Activated CD4-positive, CD25-positive, alpha-beta regulatory T cell (primary cell): ENCODE measurements at regions not wholly inside any gene's neighbourhood (a gene's known extent, or its start where the extent isn't known, plus 50 kb on each side); places are given as distances from the start of the nearest gene placed in this dataset.
"Not testable (repeated sequence)": the region's sequence is repeated elsewhere in the genome, so short reads cannot be mapped to it uniquely, and the experiment has no call there.

Source experiments
- DNase-seq, 4 experiments: peaks; one replicate each; lab custom pipeline; 2025; lab: John Stamatoyannopoulos, UW

DNA sequence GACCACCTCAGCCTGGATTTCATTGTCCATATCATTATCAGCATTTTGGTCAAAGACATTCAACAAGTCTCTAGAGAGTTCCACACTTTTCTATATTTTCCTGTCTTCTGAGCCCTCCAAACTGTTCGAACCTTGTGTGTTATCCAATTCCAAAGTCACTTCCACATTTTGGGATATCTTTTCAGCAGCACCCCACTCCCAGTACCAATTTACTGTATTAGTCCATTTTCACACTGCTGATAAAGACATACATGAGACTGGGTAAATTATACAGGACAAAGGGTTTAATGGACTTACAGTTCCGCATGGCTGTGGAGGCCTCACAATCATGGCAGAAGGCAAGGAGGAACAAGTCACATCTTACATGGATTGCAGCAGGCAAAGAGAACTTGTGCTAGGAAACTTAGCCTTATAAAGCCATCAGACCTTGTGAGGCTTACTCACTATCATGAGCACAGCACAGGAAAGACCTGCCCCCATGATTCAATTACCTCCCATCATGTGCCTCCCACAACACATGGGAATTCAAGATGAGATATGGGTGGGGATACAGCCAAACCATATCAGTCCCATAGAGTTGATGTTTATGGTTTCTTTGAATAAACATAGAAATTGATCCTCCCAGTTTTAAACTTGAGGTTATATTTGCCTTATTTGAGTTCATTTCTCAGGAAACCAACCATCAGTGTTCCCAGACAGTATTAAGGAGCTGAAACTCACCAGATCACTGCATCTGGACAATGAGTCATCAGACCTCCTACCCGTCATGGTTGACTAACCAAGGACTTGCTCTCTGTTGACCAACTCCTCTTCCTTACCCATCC is 322.7 kb upstream of the DUSP10 start:
- no peak for DNase-seq

DNA sequence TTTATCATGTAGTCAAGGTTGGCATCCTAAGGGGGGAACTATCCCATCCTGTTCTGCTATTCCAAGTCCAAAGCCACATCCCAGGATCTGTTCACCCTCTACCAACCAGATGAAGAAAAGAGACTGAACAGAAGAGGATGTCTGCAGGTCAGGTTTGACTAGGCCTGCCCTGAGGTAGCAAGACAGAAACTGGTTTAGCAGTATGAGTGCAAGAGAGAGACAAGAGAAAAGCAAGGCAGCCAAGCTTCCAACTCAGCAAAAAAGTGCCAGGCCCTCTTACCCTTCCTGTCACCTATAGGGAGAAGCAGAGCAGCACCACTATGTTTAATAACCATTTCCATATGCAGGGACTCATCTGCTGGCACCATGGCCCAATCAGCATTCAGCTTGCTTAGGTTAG is 320.8 kb upstream of the DUSP10 start:
- no peak for DNase-seq

DNA sequence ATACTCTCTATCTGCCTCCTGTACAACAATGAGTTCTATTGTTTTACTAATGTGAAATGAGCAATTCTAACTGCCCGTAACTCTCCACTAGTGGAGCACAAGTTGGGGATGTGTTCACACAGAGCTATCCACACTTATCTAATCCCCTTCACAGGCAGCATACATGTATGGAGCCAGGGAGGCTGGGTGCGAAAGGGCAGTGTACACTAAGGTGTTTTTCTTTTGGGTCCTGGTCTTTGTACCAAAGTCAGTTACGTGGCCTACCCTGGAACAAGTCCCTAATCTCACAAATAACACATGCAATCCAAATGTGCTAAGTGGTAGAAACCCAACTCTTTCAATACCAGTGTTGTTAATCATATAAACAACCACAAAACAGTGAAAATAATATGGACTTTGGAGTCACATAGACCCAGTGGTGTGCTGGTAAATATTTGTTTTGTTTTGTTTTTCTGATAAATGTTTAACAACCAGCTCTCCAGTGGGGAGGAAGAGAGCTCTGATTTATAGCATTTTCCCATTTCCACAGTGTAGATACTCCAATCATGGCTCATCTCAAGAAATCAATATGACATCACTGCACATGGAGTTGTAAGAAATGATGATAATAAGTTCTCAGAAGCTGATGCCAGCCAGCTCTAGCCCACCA is 319.9 kb upstream of the DUSP10 start:
- no peak for DNase-seq

DNA sequence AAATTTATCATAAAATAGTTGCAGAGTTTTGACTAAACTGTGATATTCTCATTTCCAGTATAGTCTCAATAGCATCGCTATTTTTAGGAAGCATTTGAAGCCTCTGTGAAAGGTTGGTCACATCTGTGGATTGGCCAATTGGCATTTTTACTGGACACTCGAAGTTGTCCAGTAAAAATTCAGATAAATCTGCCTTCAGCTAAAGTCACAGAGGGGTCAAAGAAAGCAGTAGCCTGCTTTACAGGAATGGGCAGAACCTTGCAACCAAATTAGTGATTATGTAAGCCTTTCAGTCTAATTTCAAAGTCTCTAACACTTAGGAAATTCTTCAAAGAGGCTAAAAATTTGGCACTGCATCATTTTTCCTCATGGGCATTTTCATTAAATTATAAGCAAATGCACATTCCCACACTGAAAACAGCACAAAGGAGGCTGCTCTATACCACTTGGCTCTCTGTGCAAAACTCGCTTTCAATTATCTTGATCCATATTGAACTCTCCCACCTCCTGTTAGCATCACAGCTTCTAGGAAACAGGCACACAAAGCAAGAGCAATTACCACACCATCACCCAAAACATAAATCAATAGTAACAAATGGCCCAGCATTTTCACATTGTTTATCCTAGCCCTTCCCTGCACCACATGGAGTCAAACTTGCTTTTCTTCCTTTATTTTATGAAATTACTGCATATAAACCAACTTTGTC is 318.5 kb upstream of the DUSP10 start:
- DNase-seq: no peak

DNA sequence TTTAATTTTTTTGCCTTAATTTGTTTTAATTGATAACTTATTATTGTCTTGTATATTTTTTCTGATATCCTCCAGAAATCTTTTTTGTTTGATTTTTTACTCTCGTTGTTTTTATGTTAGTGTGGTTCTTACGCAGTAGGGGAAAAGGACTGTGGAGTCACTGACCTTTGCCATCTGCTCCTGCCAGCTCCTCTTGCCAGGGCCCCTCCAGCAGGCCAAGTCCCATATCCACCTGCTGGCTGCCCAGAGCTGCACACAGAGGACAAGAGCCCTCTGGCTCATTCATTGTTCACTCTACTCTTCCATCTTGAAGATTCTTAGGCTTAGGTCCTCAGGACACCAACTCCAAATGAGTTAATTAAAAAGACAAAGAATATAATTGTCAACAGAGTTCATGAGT is 316.4 kb upstream of the DUSP10 start:
- DNase-seq: no peak

DNA sequence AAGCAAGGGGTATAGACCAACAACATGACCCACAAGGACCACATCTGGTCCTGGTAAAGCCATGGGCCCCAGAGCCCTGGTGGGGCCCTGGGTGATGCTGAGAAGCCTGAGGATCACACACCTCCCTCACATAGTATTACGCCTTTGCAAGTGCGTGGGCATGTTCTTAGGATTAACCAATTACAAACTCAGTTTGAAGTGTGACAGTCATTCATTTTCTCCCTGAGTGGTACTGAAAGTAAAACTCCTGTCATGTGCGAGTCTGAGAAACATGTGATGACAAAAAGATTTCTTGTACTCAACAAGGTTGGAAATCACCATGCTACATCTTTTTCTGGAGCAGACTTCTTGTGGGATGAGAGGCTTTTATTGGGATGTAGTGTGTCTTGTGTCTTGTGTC is 315.3 kb upstream of the DUSP10 start:
- DNase-seq: no peak

DNA sequence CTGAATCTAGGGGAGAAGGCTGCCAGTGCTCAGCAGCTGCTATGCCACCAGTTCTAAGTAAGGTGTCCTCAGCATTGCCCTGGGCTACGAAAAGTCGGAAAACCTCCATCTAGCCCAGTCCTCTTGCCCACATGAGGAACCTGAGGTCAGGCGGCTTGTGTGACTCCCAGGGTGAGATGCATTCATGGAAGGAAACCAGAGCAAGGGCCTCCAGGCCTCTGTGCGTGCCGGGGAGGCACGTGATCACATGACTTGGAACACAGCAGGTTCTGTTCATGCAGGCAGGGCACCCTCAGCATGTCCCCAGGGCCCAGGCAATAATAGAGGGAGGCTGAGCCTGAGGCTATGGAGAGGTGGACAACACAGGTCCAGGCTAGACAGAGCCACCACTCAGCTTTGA is 312.5 kb upstream of the DUSP10 start:
- DNase-seq: no peak

DNA sequence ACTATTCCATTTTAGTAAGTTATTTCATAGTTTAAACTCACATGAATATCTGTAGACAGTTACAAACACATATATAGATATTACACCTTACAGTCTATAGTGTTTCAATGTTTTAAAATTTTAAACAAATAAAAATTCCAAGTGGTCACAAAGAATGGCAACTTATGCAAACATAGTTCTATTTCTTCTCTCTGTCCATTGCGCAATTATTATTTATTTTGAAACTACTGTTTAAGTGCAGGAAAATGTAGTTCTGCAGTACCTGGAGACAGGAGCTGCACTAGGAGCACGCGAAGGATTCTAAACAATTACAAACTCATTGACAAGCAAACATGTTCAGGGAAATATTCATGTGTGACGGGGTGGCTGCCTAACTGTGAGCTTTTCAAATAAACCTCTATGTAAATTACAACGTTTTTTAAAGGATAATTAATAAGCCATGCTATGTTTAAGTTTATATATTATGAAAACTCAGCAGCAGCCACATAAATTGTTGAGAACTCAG is 312.0 kb upstream of the DUSP10 start:
- no peak for DNase-seq

DNA sequence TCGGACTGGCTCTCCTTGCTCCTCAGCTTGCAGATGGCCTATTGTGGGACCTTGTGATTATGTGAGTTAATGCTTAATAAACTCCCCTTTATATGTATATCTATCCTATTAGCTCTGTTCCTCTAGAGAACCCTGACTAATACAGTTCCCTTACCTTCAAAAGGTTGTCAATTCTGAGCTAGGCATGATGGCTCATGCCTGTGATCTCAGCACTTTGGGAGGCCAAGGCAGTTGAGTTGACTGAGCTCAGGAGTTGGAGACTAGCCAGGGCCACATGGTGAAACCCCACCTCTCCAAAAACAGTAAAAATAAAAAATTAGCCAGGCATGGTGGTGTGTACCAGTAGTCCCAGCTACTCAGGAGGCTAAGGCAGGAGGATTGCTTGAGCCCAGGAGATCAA is 309.4 kb upstream of the DUSP10 start:
- DNase-seq: not testable (repeated sequence)

DNA sequence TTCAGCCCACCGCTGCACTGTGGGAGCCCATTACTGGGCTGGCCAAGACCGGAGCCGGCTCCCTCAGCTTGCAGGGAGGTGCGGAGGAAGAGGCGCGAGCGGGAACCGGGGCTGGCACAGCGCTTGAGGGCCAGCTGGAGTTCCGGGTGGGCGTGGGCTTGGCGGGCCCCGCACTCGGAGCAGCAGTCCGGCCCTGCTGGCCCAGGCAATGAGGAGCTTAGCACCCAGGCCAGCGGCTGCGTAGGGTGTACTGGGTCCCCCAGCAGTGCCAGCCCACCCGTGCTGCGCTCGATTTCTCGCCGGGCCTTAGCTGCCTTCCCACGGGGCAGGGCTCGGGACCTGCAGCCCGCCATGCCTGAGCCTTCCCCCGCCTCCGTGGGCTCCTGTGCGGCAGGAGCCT is 307.8 kb upstream of the DUSP10 start:
- DNase-seq: not testable (repeated sequence)

DNA sequence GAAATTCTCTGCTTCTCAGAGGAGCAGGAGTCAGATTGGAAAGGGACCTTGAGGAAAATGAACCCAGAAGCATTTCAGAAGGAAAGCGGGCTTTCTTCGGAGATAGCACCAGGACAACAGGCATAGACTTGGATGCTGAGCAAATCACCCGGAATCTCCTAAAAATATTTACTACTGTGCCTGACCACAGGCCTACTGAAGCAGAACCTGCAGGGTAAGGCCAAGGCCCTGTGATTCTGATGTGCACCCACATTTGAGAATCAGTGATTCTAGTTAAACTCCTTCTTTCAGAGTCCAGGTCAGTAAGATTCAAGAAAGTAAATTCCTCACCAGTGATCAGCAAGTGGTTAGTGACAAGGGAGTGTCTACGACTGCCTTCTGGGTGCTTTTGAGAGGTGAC is 307.3 kb upstream of the DUSP10 start:
- no peak for DNase-seq

DNA sequence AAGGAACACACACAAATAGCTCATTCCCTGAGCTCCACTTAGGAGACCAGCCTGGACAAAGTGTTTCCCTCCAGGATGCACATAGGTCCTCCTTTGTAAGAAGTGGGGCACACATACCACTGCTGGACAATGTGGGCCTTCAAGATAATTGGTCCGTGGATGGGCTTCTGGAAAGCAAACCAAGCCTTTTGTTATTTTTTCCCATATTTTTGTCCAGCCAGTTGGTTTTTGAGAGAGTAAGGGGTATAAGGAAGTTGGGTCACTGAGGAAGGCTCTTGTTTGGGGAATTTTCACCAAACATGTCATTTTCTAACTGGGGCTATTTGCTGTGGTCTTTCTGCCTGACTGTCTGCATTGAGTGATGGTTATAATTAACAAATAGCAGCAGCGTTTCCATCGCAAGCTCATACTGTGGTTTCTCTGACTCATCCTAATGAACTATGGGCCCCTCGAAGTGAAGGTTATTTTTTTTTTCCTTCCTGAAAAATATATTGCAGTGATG is 306.3 kb upstream of the DUSP10 start:
- no peak for DNase-seq

DNA sequence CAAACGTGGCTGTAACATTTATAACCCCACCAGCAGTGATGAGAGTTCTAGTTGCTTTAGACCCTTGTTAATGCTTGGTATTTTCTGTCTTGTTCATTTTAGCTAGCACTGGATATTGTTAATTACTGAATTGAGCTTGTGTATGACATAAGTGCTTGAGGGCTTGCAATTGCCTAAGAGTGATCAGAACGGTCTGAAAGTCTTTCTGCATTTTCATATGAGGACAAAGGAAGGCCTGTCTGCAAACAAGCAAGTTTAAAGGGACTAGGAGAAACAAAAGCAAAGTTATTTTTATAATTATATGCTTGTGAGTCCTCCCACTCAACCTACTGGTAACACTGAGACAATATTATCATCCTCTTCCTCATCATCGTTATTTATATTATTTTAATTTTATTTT is 305.5 kb upstream of the DUSP10 start:
- no peak for DNase-seq

DNA sequence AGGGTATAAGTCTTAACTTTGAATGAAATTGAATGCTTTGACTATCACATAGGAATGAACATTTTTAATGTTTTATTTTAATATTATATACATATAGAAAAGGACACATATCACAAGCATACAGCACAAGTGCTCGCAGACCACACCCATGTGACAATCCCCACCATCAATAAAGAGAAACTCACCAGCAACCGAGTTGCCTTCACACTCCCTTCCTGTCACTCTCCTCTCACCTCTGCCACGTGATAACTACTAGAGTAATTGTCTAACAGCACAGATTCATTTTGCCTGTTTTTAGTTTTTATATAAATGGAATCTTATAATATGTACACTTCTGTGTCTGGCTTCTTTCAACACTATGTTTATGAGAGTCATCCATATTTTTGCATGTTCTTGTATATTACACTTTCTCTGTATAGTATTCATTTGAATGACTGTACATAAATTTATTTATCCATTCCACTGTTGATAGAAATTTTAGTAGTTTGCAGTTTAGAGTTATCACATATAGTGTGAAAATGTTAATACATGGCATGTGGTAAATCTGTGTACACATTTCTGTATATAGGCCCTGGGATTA is 304.9 kb upstream of the DUSP10 start:
- no peak for DNase-seq

DNA sequence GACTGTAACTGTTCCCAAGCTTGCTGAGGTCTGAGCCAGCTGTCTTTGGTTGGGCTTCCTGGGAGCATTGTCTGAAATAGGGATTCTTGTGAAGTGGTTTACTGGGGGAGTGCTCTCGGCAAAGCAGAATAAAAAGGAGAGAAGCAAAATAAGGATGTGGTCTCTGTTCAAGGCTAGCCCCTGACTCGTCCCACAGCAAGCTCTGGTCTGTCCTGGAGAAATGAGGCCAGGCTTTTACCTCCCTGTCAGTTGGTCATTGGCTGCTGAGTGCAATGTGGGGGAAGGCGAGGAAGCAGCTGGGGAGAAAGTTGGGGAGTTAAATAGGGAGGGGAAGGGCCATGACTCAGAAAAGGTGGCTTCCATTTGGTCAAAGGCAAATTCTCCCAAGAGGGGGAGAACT is 303.9 kb upstream of the DUSP10 start:
- DNase-seq: no peak

DNA sequence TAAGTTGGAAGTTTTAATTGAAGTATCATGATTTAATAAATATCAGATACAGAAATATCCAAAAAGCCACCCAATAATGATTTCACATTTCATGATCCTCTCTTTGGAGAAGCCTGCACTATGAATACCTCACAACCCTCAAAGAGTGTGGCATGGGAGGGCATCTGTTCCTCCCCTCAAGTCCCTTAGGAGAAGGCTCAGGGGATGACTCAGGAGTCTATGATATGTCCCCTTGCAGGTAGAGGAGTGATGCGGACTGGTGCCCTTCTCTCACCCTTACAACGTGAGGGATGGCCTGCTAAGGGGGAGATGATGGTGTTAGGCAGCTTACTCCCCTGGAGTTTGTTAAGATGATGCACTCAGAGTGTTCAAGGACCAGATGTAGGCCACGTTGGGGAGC is 303.3 kb upstream of the DUSP10 start:
- DNase-seq: no peak

DNA sequence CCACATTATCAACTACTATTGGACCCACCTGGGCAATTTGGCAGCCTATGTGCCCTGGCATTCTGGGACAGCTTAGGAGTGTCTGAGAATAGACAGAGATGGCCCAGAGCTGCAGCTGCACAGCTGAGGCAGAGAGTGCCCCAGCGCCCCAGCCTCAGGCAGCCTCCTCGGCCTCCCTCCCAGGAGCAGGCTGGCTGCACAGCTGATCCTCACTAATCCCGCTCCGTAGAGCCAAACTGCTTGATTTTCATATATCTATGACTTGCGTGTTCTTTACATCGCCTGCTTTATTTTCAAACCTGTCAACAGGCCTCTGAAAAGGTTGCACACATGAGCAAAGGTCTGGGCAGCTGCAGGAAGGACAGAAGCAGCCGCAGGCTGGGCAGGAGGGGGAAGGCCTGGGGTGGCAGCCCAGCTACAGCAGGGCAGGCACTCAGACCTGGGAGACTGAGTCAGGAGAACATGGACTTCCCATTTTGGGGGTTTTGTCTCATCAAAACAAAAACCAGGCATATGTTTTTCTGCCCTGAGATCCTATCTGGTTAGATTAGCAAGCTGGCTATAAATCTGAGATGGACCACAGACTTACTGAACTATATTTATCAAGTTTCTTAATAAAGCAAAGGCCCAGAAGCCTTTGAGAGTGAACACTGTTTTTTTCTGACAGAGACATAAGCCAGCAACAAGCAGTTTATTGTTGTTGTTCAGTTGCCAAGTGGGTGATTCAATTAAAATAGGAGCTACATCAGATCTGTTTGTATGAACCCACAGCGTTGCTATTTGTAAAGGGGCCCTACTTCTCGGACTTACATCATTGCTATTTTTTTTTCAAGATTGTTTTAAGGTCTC is 301.8 kb upstream of the DUSP10 start:
- no peak for DNase-seq

DNA sequence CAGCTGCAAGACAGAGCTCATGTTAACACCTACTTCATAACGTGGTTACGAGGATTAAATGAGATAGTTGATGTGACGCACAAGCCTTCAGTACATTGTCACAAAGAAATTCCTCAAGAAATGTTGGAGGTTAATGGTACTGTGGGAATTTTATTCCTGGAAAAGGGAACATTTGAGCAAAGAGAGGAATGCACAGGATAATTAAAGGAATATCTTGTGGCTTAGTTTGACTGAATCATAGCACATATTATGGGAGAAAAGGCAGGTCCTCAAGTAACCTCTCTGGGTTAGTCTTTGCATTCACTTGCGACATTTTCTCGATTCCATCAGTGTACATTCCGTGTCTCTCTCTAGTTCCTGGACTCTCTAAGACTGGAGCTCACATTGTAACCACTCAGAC is 300.2 kb upstream of the DUSP10 start:
- no peak for DNase-seq

DNA sequence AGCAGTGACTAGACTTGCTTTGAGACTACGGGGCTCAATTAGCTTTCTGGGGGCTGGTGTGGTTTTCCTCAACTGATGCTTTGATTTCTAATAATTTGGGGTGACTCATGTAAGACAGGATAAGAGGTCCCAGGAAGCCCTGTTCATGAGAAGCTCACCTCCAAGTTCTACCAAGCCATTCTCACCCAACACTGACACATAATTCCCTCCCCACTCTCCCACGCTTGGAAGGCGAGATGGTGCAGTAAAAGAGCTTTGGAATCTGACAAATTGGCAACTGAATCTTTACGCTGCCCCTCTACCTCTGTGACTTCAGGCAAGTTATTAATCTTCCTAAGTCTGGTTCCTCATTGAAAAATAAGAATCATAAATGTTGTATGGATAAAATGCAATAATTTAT is 299.1 kb upstream of the DUSP10 start:
- DNase-seq: no peak

DNA sequence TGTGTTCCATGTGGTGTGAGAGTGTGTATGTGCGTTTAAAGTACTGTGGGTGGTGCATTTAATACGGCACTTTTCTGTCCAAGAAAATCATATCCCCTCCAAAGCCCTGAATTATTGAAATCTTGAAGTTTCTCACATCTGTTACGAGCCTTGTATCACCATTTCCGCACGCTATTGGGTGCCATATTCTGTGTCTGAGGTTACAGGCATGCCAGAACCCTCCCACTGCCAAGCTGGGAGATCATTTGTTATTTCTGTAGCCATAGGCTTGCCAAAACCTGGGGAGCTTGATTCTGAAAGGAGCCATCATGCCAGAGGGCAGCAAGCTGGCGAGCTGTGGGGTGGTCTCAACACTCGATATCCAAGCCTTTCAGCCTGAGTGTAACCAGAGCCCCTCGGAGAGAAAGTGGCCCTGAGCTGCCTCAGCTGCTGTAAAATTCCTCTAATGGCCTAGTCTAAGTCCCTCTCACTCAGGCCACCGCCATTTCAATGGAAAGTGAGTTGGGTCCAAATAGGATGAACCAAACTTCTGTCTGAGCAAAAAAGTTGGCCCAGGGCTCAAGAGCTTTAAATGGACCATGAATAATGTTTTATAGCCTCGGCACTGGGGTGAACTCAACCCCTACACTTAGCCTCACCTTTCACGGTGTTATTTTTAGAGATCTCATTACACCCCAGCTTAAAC is 298.4 kb upstream of the DUSP10 start:
- no peak for DNase-seq

DNA sequence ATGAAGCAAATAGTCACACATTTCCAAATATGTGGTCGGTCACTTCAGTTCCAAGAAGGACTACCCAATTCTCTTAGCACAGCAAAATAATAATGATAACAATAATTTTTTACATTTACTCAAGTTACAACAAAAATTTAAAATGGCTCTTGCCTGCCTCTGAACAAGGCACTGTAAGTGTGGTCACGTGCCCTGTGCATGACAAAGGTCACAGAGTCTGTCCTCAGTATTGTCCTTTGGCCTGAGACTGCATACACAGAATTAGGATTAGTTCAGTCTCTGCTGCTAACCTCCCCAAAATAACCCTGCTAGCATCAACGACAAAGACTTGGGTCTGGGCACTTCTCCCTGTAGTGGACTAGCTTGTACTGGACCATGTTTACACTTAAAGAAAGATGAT is 297.1 kb upstream of the DUSP10 start:
- no peak for DNase-seq
